Activated naive CD4-positive, alpha-beta T cell treated with anti-CD3 and anti-CD28 coated beads for 36 hours (primary cell): ENCODE measurements at regions not wholly inside any gene's neighbourhood (a gene's known extent, or its start where the extent isn't known, plus 50 kb on each side); places are given as distances from the start of the nearest gene placed in this dataset.
A peak's percentile ranks its signal among the peaks of the same experiment; 100 is the strongest.
"Not testable (repeated sequence)": the region's sequence is repeated elsewhere in the genome, so short reads cannot be mapped to it uniquely, and the experiment has no call there.

ENCODE experiments used
- CTCF ChIA-PET: fragments of 350-600 bp; sonication (Branson Sonifier 250); formaldehyde crosslinking; loops from one replicate; lab custom pipeline; 2021; ENCODE audit warnings: antibody characterized with exemption; lab: Charles Lee
- DNase-seq: peaks from one replicate; pipeline ENCODE4 v3.0.0-alpha.2; 2020
- H3K27ac Mint-ChIP-seq: one replicate; pipeline ENCODE4 v1.8.0; 2021; ENCODE audit warnings: mild to moderate bottlenecking, mixed read lengths
- H3K27me3 Mint-ChIP-seq: one replicate; pipeline ENCODE4 v1.8.0; 2021; ENCODE audit warnings: low read depth, mixed read lengths
- H3K36me3 Mint-ChIP-seq: one replicate; pipeline ENCODE4 v1.8.0; 2021; ENCODE audit warnings: low read depth, mixed read lengths
- H3K4me1 Mint-ChIP-seq: one replicate; pipeline ENCODE4 v1.8.0; 2021; ENCODE audit warnings: low read depth, mixed read lengths
- H3K4me3 Mint-ChIP-seq: one replicate; pipeline ENCODE4 v1.8.0; 2021; ENCODE audit warnings: mild to moderate bottlenecking, moderate library complexity, mixed read lengths
- H3K9me3 Mint-ChIP-seq: one replicate; pipeline ENCODE4 v1.8.0; 2021; ENCODE audit warnings: mixed read lengths
- intact Hi-C: fragments of 100-400 bp; cut with micrococcal nuclease; formaldehyde crosslinking; loops from one replicate; pipeline ENCODE4 v1.15.1; 2023

DNA sequence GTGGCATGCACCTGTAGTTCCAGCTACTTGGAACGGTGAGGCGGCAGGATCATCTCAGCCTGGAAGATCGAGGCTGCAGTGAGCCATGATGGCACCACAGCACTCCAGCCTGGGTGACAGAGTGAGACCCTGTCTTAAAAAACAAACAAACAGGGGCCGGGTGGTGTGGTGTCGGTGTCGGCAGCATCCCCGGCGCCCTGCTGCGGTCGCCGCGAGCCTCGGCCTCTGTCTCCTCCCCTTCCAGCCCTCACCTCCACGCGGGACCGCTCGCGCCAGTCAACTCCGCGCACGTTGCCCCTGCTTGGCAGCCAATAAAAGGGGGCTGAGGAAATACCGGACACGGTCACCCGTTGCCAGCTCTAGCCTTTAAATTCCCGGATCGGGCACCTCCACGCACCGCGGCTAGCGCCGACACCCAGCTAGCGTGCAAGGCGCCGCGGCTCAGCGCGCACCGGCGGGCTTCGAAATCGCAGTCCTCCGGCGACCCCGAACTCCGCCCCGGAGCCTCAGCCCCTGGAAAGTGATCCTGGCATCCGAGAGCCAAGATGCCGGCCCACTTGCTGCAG lies 204.7 kb downstream of the CDRT15L2 start:
- no peaks in the 10 kb centered on the region for H3K4me1 Mint-ChIP-seq
- H3K4me3 Mint-ChIP-seq = no peak overlapping the region
- H3K9me3 Mint-ChIP-seq = no peaks in the 10 kb centered on the region
- peaks cover 16% of the 10 kb centered on the region for H3K27me3 Mint-ChIP-seq
- no peaks in the 10 kb centered on the region for H3K36me3 Mint-ChIP-seq
- no peak overlapping the region for H3K27ac Mint-ChIP-seq
- CTCF ChIA-PET = no interaction called here
- no peak for DNase-seq
- intact Hi-C loops = no loop called here

DNA sequence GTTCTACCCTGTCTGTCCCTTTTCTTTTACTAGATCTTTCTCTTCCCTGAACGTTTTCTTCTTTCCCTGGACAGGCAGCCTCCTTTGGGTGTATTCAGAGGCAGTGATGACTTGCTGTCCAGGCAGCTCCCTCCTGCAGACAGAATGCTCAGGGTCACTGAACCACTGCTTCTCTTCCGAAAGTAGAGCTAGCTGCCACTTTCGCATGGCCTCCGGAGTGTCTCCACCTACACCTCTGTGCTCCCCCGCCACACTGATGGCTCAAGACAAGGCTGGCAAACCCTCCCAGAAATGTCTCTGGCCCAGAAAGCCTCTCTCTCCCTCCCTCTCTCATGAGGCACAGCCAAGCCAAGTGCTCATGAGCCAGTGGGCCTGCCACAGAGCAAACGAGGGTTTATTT lies 207.8 kb downstream of the CDRT15L2 start:
- H3K4me3 Mint-ChIP-seq = no peak overlapping the region
- intact Hi-C loops = no loop called here
- DNase-seq = no peak
- H3K27ac Mint-ChIP-seq = no peak overlapping the region
- H3K36me3 Mint-ChIP-seq = no peaks in the 10 kb centered on the region
- no peaks in the 10 kb centered on the region for H3K4me1 Mint-ChIP-seq
- no peaks in the 10 kb centered on the region for H3K9me3 Mint-ChIP-seq
- H3K27me3 Mint-ChIP-seq = peaks cover 16% of the 10 kb centered on the region
- CTCF ChIA-PET = no interaction called here

DNA sequence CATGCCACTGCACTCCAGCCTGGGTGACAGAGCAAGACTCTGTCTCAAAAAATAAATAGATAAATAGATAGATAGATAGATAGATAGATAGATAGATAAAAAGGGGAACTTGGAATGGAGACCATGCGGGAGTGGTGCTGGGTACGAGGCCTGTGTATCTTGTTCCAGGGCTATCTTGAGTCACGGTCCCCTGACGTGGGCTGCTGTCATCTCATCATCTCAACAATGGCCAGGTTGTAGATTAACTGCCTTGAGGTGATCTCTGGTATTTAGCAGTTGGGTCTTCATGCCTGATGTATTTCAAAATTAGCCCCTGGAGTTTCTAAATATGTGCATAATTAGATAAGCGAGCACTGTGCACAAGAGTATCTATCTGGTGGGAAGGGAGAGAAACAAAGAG lies 212.1 kb downstream of the CDRT15L2 start:
- intact Hi-C loops = no loop called here
- no peaks in the 10 kb centered on the region for H3K9me3 Mint-ChIP-seq
- no peak for DNase-seq
- H3K27ac Mint-ChIP-seq = no peak overlapping the region
- no peaks in the 10 kb centered on the region for H3K4me1 Mint-ChIP-seq
- no peak overlapping the region for H3K4me3 Mint-ChIP-seq
- H3K27me3 Mint-ChIP-seq = no peaks in the 10 kb centered on the region
- CTCF ChIA-PET = no interaction called here
- no peaks in the 10 kb centered on the region for H3K36me3 Mint-ChIP-seq

DNA sequence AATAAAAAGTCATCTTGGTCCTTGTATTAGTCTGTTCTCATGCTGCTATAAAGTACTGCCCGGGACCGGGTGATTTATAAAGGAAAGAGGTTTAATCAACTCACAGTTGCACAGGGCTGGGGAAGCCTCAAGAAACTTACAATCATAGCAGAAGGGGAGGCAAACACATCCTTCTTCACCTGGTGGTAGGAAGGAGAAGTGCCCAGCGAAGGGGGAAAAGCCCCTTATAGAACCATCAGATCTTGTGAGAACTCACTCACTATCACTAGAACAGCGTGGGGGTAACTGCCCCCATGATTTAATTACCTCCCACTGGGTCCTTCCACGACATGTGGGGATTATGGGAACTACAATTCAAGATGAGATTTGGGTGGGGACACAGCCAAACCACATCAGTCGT lies 215.0 kb downstream of the CDRT15L2 start:
- intact Hi-C loops, H3K4me3 Mint-ChIP-seq, H3K9me3 Mint-ChIP-seq, H3K27ac Mint-ChIP-seq, H3K36me3 Mint-ChIP-seq, CTCF ChIA-PET, H3K27me3 Mint-ChIP-seq, DNase-seq, H3K4me1 Mint-ChIP-seq: not testable (repeated sequence)

DNA sequence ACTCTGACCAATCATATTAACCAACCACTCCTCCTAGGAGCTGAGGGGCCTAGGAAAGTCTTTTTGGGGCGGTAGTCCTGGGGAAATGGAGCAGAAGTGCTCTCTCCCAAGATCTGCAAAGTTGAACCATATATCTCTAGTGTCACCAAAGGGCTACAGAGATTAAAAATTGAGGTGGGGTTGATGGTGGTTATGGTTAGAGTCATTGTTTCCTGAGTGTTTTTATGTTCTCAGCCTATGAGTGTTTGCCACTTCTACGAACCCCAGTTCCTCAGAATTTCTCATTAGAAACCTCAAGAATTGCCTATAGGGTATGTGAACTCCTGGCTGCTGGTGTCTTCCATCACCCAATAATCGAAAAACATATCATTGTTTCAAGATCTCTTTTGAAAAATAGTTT lies 217.8 kb downstream of the CDRT15L2 start:
- intact Hi-C loops = no loop called here
- Mint-ChIP-seq H3K27me3 (peaks cover 4% of the 10 kb centered on the region), H3K4me3 (no peak overlapping the region), H3K36me3 (no peaks in the 10 kb centered on the region), H3K27ac (no peak overlapping the region), H3K4me1 (peaks cover 2% of the 10 kb centered on the region), H3K9me3 (no peaks in the 10 kb centered on the region)
- CTCF ChIA-PET = no interaction called here
- no peak for DNase-seq

DNA sequence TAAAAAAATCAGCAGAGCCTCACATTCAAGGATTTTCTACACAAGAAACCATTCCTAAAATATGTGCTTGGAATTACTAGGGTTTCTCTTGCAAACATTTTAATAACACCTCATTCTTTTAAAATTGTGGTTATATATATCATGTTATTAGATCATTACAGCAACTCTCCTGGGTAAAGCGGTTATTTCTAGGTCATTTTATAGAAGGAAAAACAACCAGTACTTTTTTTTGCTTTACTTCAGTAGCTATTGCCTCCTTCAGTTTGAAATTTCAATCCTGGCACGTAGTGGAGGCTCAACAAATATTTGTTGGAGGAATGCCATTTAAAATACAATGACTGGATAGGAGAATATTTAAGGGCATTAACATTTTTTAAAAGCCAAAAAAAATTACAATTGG lies 220.6 kb downstream of the CDRT15L2 start:
- peaks cover 4% of the 10 kb centered on the region for H3K27me3 Mint-ChIP-seq
- H3K9me3 Mint-ChIP-seq = no peaks in the 10 kb centered on the region
- intact Hi-C loops = loop anchor here (2.0 to 10.0 kb wide), 4 partner anchors 52 to 712 kb away; partner anchors contain the start of gene MAP2K3
- H3K4me3 Mint-ChIP-seq = no peak overlapping the region
- no peak overlapping the region for H3K27ac Mint-ChIP-seq
- H3K4me1 Mint-ChIP-seq = peaks cover 2% of the 10 kb centered on the region
- CTCF ChIA-PET = interaction anchor here (0.7 to 1.5 kb wide), 3 partner anchors 27 to 642 kb away, joined by 4 to 5 read pairs (median 4); no protein-coding TSS in a partner anchor
- no peak for DNase-seq
- no peaks in the 10 kb centered on the region for H3K36me3 Mint-ChIP-seq

DNA sequence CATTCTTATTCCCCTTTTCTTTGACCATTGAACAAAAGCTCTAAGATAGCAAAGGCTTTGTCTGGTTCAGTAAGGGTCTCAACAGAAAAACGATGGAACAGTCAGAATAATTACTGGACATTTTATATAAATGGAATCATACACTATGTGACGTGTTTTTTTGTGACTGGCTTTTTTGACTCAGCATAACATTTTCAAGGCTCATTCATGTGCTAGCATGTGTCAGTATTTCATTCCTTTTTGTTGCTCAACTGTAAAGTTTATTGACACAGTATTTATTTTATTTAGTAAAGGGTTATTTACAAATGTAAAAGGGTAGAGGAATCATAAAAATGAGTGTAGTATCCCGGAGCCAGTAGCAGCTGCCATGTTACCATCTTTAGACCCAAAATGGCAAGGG lies 226.2 kb downstream of the CDRT15L2 start:
- H3K4me3 Mint-ChIP-seq = no peak overlapping the region
- no peak for DNase-seq
- no peaks in the 10 kb centered on the region for H3K36me3 Mint-ChIP-seq
- CTCF ChIA-PET = interaction anchor here (0.7 kb wide), 1 partner anchor 14 kb away, joined by 3 read pairs; no protein-coding TSS in a partner anchor
- no peak overlapping the region for H3K27ac Mint-ChIP-seq
- no peaks in the 10 kb centered on the region for H3K4me1 Mint-ChIP-seq
- H3K27me3 Mint-ChIP-seq = no peaks in the 10 kb centered on the region
- H3K9me3 Mint-ChIP-seq = peaks cover 4% of the 10 kb centered on the region
- intact Hi-C loops = loop anchor here (10.0 kb wide), 1 partner anchor 479 kb away; the partner anchor contains the start of gene MAP2K3

DNA sequence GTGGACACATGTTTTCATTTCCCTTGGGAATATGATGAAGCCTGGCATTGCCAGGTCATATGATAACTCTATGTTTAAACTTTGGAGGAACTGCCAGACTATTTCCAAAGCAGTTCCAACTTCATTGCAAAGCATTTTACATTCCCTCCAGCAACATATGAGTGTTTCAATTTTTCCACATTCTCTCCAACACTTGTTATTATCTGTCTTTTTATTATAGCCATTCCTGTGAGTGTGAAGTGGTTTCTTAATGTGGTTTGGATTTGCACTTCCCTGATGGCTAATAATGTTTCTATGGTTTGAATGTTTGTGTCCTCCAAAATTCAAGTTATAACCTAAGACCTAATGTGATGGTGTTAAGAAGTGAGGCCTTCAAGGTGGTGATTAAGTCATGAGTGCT lies 228.0 kb downstream of the CDRT15L2 start:
- H3K36me3 Mint-ChIP-seq, H3K9me3 Mint-ChIP-seq, H3K4me1 Mint-ChIP-seq, DNase-seq, H3K27me3 Mint-ChIP-seq, CTCF ChIA-PET, H3K27ac Mint-ChIP-seq, H3K4me3 Mint-ChIP-seq: not testable (repeated sequence)
- intact Hi-C loops = loop anchor here (10.0 kb wide), 1 partner anchor 477 kb away; the partner anchor contains the start of gene MAP2K3

DNA sequence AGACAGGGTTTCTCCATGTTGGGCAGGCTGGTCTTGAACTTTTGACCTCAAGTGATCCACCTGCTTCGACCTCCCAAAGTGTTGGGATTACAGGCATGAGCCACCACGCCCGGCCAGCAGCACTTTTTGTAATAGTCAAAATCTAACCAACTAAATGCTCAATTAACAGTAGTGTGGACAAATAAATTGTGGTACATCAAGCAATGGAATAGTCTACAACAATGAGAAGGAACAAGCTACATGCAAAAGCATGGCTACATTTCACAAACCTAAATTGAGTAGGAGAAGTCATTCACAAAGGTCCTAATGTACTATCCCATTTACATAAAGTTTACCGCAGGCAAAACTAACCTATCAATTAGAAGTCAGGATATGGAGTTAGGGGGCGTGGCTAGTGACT lies 227.4 kb downstream of the USP22 start:
- H3K4me1 Mint-ChIP-seq, H3K27ac Mint-ChIP-seq, H3K9me3 Mint-ChIP-seq, DNase-seq, CTCF ChIA-PET, H3K27me3 Mint-ChIP-seq, H3K4me3 Mint-ChIP-seq, H3K36me3 Mint-ChIP-seq, intact Hi-C loops: not testable (repeated sequence)

DNA sequence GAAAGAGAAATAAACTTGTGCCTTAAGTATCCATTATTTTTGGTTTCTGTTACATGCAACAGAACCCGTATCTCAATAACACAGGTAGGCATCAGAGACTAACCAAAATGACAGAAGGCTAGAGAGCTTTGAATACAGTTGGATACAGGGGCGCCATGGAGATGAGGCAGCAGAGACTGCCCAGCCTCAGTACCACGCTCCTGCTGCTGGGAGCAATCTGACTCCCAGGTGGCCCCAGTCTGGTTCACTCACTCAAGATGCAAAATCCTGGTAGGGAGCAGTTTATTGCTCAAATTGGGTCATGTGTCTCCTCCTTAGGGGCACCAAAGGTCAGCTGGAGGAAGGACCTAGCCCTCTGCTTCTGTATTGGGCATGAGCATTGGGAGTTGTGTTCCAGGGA lies 218.9 kb downstream of the USP22 start:
- Mint-ChIP-seq H3K27ac (no peak overlapping the region), H3K9me3 (no peaks in the 10 kb centered on the region), H3K4me3 (no peak overlapping the region), H3K36me3 (no peaks in the 10 kb centered on the region), H3K27me3 (peaks cover 3% of the 10 kb centered on the region), H3K4me1 (no peaks in the 10 kb centered on the region)
- intact Hi-C loops = no loop called here
- CTCF ChIA-PET = no interaction called here
- DNase-seq = no peak

DNA sequence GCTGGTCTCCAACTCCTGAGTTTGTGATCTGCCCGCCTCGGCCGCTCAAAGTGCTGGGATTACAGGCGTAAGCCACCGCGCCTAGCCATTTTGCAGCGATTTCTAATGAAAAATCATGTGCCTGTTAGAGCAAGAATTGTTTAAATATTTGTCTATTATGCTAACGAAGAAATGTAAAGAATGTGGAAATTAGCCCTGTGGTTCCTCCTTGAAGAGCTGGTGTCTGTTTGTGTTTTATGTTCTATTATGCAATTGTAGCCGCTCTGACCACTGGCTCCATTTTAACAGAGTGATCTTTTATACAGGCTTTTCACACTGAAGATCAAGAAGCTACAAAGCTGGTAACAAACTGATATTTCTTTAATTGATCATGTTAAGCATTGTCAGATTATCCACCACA lies 217.3 kb downstream of the USP22 start:
- no peaks in the 10 kb centered on the region for H3K9me3 Mint-ChIP-seq
- H3K36me3 Mint-ChIP-seq = no peaks in the 10 kb centered on the region
- H3K4me3 Mint-ChIP-seq = no peak overlapping the region
- H3K27me3 Mint-ChIP-seq = peaks cover 8% of the 10 kb centered on the region
- CTCF ChIA-PET = no interaction called here
- no peak for DNase-seq
- H3K4me1 Mint-ChIP-seq = no peaks in the 10 kb centered on the region
- H3K27ac Mint-ChIP-seq = no peak overlapping the region
- intact Hi-C loops = no loop called here

DNA sequence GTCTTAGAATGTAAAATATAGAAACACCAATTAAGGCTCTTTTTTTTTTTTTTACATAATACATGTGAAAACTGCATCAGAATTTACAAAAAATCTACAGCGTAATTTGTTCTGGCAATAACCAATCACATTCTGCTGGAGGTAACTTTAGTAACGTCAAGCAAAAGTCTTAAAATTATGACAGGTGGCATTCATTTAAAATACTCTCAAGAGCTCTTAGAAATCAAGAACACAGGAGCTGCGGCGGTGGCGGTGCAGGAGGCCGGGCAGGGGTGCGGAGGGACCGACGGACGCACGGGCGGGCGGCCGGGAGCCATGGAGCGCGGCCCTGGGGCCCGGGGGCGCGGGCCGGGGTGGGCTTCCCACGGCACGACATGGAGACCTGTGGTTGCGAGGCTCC lies 202.4 kb downstream of the USP22 start:
- DNase-seq, H3K9me3 Mint-ChIP-seq, H3K27ac Mint-ChIP-seq, H3K36me3 Mint-ChIP-seq, intact Hi-C loops: not testable (repeated sequence)
- Mint-ChIP-seq H3K4me1 (peaks cover 10% of the 10 kb centered on the region), H3K4me3 (peak overlapping the region; percentile 18), H3K27me3 (peaks cover 22% of the 10 kb centered on the region)
- CTCF ChIA-PET = interaction anchor here (0.7 kb wide), 1 partner anchor 38 kb away, joined by 3 read pairs; no protein-coding TSS in a partner anchor

DNA sequence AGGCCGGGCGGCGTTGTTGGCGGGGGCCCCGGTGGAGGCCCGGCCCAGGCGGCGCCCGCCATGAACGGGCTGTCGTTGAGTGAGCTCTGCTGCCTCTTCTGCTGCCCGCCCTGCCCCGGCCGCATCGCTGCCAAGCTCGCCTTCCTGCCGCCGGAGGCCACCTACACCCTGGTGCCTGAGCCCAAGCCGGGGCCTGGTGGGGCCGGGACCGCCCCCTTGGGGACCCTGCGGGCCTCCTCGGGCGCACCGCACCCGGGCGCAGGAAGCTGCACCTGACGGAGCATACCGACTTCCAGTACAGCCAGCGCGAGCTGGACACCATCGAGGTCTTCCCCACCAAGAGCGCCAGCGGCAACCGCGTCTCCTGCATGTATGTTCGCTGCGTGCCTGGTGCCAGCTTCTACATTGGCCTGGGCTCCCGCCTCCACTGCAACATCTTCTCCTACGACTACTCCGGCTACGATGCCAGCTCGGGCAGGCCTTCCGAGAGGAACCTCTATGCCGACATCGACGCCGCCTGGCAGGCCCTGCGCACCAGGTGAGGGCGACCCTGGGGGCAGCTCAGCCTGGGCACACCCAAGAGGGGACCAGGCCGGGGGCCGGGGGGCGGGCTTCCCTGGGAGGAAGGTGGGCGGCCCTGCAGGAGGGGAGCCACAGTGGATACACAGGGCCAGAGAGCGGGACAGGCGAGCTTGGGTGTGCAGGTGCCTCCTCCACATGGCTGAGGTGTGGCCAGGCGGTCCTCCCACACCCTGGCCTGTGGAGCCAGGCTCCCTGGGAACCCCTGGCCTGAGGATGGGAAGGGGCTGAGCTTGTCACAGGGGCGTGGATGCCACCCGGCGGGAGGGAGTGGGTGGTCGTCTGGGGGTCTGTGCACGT lies 201.6 kb downstream of the USP22 start:
- Mint-ChIP-seq H3K4me1 (peaks cover 10% of the 10 kb centered on the region), H3K27me3 (peaks cover 22% of the 10 kb centered on the region), H3K4me3 (peak overlapping the region; percentile 57)
- H3K27ac Mint-ChIP-seq, H3K9me3 Mint-ChIP-seq, H3K36me3 Mint-ChIP-seq, CTCF ChIA-PET, intact Hi-C loops: not testable (repeated sequence)
- peak; percentile 7 for DNase-seq
